ENCODE measurements at regions not wholly inside any gene's neighbourhood (a gene's known extent, or its start where the extent isn't known, plus 50 kb on each side); places are given as distances from the start of the nearest gene placed in this dataset.

DNA sequence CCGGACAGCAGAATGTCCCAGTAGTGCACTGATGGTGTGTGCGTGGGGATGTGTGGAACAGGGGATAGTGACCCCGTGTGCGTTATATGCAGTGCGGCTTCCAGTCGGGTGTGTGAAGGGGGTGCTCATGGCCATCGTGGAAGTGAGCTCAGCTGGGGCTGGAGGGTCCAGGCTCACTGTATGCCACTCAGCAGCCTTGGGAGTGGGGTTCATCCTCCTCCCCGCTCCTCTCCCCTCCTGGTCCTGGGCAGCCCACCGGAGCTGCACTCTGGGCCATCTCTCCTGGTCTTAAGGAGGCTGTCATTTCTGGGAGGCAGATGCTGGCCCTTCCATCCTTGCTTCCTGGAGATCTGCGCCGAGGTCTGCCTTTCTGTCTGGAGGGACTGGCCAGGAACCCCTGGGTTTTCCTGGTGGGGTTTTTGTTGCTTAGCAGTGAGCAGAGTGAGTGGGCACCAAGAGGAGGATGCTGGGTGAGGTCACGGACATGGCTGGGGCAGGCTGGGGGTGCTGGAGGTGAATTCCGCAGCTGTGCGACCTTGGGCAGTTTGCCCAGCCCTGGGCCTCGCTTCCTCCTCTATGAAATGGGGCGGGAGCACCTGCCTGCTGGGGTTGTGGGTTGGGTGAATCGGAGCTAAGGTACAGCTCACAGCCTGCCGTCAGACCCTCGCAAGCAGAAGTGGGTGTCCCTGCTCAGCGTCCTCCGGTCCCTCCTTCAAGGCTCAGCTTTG is 164.1 kb downstream of the SEC14L1 start:
- no peak for TF ChIP-seq ZNF274 (IDR thresholded peaks at IDR 0.05; ENCODE audit: borderline replicate concordance, extremely low read depth, low read length)
- no peak for TF ChIP-seq EZH2 (IDR thresholded peaks at IDR 0.05; ENCODE audit: low read depth, low read length, severe bottlenecking)
- no peak for TF ChIP-seq YY1 (IDR thresholded peaks at IDR 0.05; ENCODE audit: low read depth, low read length)
- TF ChIP-seq RFX5 (IDR thresholded peaks at IDR 0.05; ENCODE audit: borderline replicate concordance, low read depth, low read length): no peak
- no peak for TF ChIP-seq CTCF (IDR thresholded peaks at IDR 0.05; ENCODE audit: control extremely low read depth in 1 of 3, insufficient read depth in 1 of 3, low read depth in 1 of 3, low read length in 3 of 3)
- TF ChIP-seq TEAD4 (IDR thresholded peaks at IDR 0.05; ENCODE audit: low read depth, low read length): no peak
- TF ChIP-seq, protein P1, sequence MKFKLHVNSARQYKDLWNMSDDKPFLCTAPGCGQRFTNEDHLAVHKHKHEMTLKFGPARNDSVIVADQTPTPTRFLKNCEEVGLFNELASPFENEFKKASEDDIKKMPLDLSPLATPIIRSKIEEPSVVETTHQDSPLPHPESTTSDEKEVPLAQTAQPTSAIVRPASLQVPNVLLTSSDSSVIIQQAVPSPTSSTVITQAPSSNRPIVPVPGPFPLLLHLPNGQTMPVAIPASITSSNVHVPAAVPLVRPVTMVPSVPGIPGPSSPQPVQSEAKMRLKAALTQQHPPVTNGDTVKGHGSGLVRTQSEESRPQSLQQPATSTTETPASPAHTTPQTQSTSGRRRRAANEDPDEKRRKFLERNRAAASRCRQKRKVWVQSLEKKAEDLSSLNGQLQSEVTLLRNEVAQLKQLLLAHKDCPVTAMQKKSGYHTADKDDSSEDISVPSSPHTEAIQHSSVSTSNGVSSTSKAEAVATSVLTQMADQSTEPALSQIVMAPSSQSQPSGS (IDR thresholded peaks at IDR 0.05; ENCODE audit: low read length): no peak
- no peak for TF ChIP-seq EP300 (IDR thresholded peaks at IDR 0.05; ENCODE audit: borderline replicate concordance in 1 of 2, low read depth in 2 of 2, low read length in 2 of 2)
